ENCODE measurements at regions not wholly inside any gene's neighbourhood (a gene's known extent, or its start where the extent isn't known, plus 50 kb on each side); places are given as distances from the start of the nearest gene placed in this dataset.
"Not testable (repeated sequence)": the region's sequence is repeated elsewhere in the genome, so short reads cannot be mapped to it uniquely, and the experiment has no call there.

DNA sequence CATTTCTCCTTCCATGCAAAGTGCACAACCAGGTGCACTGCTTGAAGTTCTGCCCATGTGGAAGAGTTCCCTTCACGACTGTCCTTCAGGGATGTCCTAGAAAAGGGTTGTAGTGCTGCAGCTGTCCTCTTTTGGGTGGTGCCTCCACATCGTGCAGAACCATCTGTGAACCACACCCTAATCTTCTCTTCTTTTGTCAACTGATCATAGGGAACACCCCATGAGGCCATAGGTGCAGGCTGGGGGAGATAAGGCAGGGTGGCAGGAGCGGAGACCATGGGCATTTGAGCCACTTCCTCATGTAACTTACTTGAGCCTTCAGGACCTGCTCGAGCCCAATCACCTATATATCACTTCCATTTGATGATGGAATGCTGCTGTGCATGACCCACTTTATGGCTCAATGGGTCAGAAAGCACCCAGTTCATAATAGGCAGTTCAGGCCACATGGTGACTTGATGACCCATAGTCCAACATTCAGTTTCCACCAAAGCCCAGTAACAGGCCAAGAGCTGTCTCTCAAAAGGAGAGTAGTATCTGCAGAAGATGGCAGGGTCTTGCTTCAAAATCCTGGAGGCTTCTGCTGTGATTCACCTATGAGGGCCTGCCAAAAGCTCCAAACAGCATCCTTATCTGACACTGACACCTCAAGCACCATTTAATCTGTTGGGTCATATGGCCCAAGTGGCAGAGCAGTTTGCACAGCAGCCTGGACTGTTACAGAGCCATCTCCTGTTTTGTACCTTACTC lies 84.7 kb upstream of the CYRIA start:
- Histone ChIP-seq H3K9me3 (ENCODE audit: control insufficient read depth, low read length) (no peaks in the 10 kb centered on the region), H3K27me3 (ENCODE audit: control insufficient read depth, insufficient read depth, low read length, poor library complexity, severe bottlenecking) (no peaks in the 10 kb centered on the region), H3K27ac (ENCODE audit: insufficient read depth, low read depth, low read length, poor library complexity, severe bottlenecking) (no peak overlapping the region), H3K4me3 (ENCODE audit: insufficient read depth, low read depth, low read length) (no peak overlapping the region), H3K4me1 (ENCODE audit: control insufficient read depth, insufficient read depth, low read length) (no peaks in the 10 kb centered on the region), H3K36me3 (ENCODE audit: control insufficient read depth, insufficient read depth, low read length) (no peaks in the 10 kb centered on the region)
- WGBS, 2 experiments: 93 to 97% methylated on average over 4 of the region's 4 CpGs

DNA sequence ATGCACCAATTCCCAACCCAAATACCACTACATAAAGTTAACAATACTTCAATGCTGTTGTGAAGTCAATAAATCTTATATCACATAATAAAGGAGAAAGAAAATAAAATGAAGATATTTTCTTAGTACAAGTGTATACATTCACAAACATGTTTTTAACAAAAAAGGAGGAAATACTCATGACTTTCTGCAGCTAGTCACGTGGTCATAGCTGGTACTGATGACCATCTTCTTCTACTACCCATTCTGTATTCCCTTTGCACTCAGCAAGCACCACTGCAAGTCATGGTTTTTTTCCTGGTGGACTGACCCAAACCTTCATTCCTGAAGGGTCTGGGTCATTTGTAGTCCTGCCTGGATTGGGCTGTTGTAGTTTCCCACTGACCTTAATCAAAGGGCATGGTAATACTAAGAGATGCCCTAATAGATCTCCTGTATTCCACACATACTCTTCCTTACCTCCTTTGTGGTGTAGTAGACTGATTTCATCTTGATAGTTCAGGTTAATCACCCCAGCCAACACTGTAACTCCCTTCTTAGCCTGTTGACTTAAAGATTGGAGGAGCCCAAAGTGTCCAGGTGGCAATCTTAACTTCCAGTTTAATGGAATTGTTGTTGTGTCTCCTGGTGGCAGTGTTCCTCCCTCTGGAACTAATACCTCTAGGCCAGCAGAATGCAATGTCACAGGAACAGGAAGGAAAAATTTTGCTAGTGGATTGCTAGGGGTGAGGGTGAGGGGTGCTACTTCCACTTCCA lies 83.1 kb upstream of the CYRIA start:
- not testable (repeated sequence) for H3K4me1 ChIP-seq (ENCODE audit: control insufficient read depth, insufficient read depth, low read length); H3K4me3 ChIP-seq (ENCODE audit: insufficient read depth, low read depth, low read length); H3K27me3 ChIP-seq (ENCODE audit: control insufficient read depth, insufficient read depth, low read length, poor library complexity, severe bottlenecking); H3K9me3 ChIP-seq (ENCODE audit: control insufficient read depth, low read length); H3K27ac ChIP-seq (ENCODE audit: insufficient read depth, low read depth, low read length, poor library complexity, severe bottlenecking); H3K36me3 ChIP-seq (ENCODE audit: control insufficient read depth, insufficient read depth, low read length)
- 85 to 87% methylated on average over 1 of the region's 1 CpG for WGBS, 2 experiments

GRCh38 chr2:16747689-16748088 lies 82.1 kb upstream of the CYRIA start:
- H3K9me3 ChIP-seq (ENCODE audit: control insufficient read depth, low read length): no peaks in the 10 kb centered on the region
- 84 to 92% methylated on average over 2 of the region's 2 CpGs for WGBS, 2 experiments
- H3K27me3 ChIP-seq (ENCODE audit: control insufficient read depth, insufficient read depth, low read length, poor library complexity, severe bottlenecking): no peaks in the 10 kb centered on the region
- no peak overlapping the region for H3K4me3 ChIP-seq (ENCODE audit: insufficient read depth, low read depth, low read length)
- H3K36me3 ChIP-seq (ENCODE audit: control insufficient read depth, insufficient read depth, low read length): no peaks in the 10 kb centered on the region
- no peak overlapping the region for H3K27ac ChIP-seq (ENCODE audit: insufficient read depth, low read depth, low read length, poor library complexity, severe bottlenecking)
- no peaks in the 10 kb centered on the region for H3K4me1 ChIP-seq (ENCODE audit: control insufficient read depth, insufficient read depth, low read length)

GRCh38 chr2:16747257-16747656 lies 81.6 kb upstream of the CYRIA start:
- no peaks in the 10 kb centered on the region for H3K9me3 ChIP-seq (ENCODE audit: control insufficient read depth, low read length)
- H3K27me3 ChIP-seq (ENCODE audit: control insufficient read depth, insufficient read depth, low read length, poor library complexity, severe bottlenecking): no peaks in the 10 kb centered on the region
- 94% methylated on average over 5 of the region's 5 CpGs for WGBS, 2 experiments
- no peaks in the 10 kb centered on the region for H3K4me1 ChIP-seq (ENCODE audit: control insufficient read depth, insufficient read depth, low read length)
- no peak overlapping the region for H3K4me3 ChIP-seq (ENCODE audit: insufficient read depth, low read depth, low read length)
- H3K27ac ChIP-seq (ENCODE audit: insufficient read depth, low read depth, low read length, poor library complexity, severe bottlenecking): no peak overlapping the region
- H3K36me3 ChIP-seq (ENCODE audit: control insufficient read depth, insufficient read depth, low read length): no peaks in the 10 kb centered on the region

- Histone ChIP-seq H3K27ac (ENCODE audit: insufficient read depth, low read depth, low read length, poor library complexity, severe bottlenecking) (no peak overlapping the region), H3K27me3 (ENCODE audit: control insufficient read depth, insufficient read depth, low read length, poor library complexity, severe bottlenecking) (no peaks in the 10 kb centered on the region), H3K4me1 (ENCODE audit: control insufficient read depth, insufficient read depth, low read length) (no peaks in the 10 kb centered on the region), H3K4me3 (ENCODE audit: insufficient read depth, low read depth, low read length) (no peak overlapping the region), H3K9me3 (ENCODE audit: control insufficient read depth, low read length) (no peaks in the 10 kb centered on the region), H3K36me3 (ENCODE audit: control insufficient read depth, insufficient read depth, low read length) (no peaks in the 10 kb centered on the region)
- WGBS, 2 experiments: 90 to 93% methylated on average over 3 of the region's 3 CpGs
Observed at GRCh38 chr2:16746833-16747232, 81.2 kb upstream of the CYRIA start.

- Histone ChIP-seq H3K27me3 (ENCODE audit: control insufficient read depth, insufficient read depth, low read length, poor library complexity, severe bottlenecking) (no peaks in the 10 kb centered on the region), H3K27ac (ENCODE audit: insufficient read depth, low read depth, low read length, poor library complexity, severe bottlenecking) (no peak overlapping the region), H3K9me3 (ENCODE audit: control insufficient read depth, low read length) (no peaks in the 10 kb centered on the region), H3K36me3 (ENCODE audit: control insufficient read depth, insufficient read depth, low read length) (no peaks in the 10 kb centered on the region), H3K4me3 (ENCODE audit: insufficient read depth, low read depth, low read length) (no peak overlapping the region), H3K4me1 (ENCODE audit: control insufficient read depth, insufficient read depth, low read length) (no peaks in the 10 kb centered on the region)
- 89 to 91% methylated on average over 4 of the region's 4 CpGs for whole genome bisulfite sequencing, 2 experiments
Observed at GRCh38 chr2:16746329-16746728, 80.7 kb upstream of the CYRIA start.

DNA sequence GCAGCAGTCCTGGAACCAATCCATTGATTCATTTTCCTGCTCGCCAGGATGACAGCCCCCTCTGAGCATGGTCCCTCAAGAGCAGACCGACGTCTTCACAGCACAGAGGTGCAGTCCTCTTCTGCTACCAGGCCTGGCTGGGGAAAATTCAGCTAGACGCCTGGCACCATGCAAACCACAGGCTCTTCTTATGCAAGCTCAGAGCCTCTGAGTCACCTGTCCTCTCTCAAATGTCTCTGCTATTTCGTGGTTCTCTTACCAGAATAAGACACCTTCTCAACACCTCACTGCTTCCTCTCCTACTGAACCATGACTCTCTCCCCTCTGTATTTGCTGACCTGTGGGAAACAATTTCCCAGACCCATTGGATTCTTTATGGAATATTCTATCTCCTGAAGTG lies 79.8 kb upstream of the CYRIA start:
- Histone ChIP-seq H3K4me1 (ENCODE audit: control insufficient read depth, insufficient read depth, low read length) (no peaks in the 10 kb centered on the region), H3K9me3 (ENCODE audit: control insufficient read depth, low read length) (no peaks in the 10 kb centered on the region), H3K27me3 (ENCODE audit: control insufficient read depth, insufficient read depth, low read length, poor library complexity, severe bottlenecking) (no peaks in the 10 kb centered on the region), H3K27ac (ENCODE audit: insufficient read depth, low read depth, low read length, poor library complexity, severe bottlenecking) (no peak overlapping the region), H3K4me3 (ENCODE audit: insufficient read depth, low read depth, low read length) (no peak overlapping the region), H3K36me3 (ENCODE audit: control insufficient read depth, insufficient read depth, low read length) (no peaks in the 10 kb centered on the region)
- WGBS, 2 experiments: 89 to 92% methylated on average over 5 of the region's 5 CpGs

DNA sequence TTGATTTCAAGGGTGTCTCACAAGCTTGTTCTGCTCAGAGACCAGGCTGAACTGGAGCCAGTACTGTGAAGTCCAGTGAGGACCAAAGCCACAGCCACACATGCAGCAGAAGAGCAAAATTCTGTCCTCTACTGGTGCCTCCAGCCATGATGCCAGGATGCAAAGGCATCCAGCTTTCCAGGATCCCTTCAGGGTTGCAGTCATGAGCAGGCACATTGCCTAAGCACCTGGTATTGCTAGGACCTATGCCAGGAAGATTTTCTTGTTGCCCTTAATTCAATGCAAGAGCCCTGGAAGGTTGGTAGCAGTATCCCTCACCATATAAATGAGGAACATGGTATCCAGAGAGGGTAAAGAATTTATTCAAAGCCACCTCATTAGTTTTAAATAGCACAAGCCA lies 78.9 kb upstream of the CYRIA start:
- no peaks in the 10 kb centered on the region for H3K36me3 ChIP-seq (ENCODE audit: control insufficient read depth, insufficient read depth, low read length)
- no peaks in the 10 kb centered on the region for H3K27me3 ChIP-seq (ENCODE audit: control insufficient read depth, insufficient read depth, low read length, poor library complexity, severe bottlenecking)
- H3K4me3 ChIP-seq (ENCODE audit: insufficient read depth, low read depth, low read length): no peak overlapping the region
- H3K27ac ChIP-seq (ENCODE audit: insufficient read depth, low read depth, low read length, poor library complexity, severe bottlenecking): no peak overlapping the region
- H3K4me1 ChIP-seq (ENCODE audit: control insufficient read depth, insufficient read depth, low read length): no peaks in the 10 kb centered on the region
- H3K9me3 ChIP-seq (ENCODE audit: control insufficient read depth, low read length): no peaks in the 10 kb centered on the region

DNA sequence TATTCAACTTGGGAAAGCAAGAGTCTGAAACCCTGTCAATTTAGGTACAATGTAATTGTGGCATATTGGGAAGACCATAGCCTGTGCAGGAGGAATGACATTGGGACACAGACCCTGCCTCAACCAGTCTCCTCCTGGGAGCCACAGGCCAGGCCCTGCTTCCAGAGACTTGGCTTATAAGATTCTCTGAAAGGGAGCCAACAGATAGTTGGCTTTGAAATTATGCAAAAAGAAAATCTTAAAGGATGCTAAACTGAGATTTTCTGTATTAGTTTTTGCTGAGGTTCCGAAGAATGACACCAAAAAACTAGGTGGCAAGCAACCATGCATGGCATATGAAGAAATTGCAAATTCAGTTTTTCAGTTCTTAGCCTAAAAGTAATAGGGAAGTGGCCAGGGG lies 76.4 kb upstream of the CYRIA start:
- Histone ChIP-seq H3K4me1 (ENCODE audit: control insufficient read depth, insufficient read depth, low read length) (no peaks in the 10 kb centered on the region), H3K27me3 (ENCODE audit: control insufficient read depth, insufficient read depth, low read length, poor library complexity, severe bottlenecking) (no peaks in the 10 kb centered on the region), H3K36me3 (ENCODE audit: control insufficient read depth, insufficient read depth, low read length) (no peaks in the 10 kb centered on the region), H3K9me3 (ENCODE audit: control insufficient read depth, low read length) (no peaks in the 10 kb centered on the region), H3K4me3 (ENCODE audit: insufficient read depth, low read depth, low read length) (no peak overlapping the region), H3K27ac (ENCODE audit: insufficient read depth, low read depth, low read length, poor library complexity, severe bottlenecking) (no peak overlapping the region)
- 92 to 95% methylated on average over 1 of the region's 1 CpG for WGBS, 2 experiments

DNA sequence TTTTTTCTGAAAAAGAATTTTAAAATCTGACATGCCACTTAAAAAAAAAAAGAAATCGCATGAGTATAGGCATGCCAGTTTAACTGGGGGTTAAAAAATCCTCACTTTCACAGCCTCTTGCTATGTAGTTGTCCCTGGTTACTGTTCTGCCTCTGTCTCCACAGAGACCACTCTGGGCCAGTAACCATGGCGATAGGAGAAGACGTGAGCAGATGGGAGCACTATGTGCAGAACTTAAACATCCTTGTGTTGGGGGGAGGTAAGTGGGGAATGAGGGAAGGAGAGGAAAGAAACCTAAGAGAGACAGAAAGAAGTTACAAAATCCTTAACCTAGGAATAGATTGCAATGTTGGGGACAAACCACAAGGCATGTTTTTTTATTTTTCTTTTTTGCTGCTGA lies 75.9 kb upstream of the CYRIA start:
- no peaks in the 10 kb centered on the region for H3K27me3 ChIP-seq (ENCODE audit: control insufficient read depth, insufficient read depth, low read length, poor library complexity, severe bottlenecking)
- H3K27ac ChIP-seq (ENCODE audit: insufficient read depth, low read depth, low read length, poor library complexity, severe bottlenecking): no peak overlapping the region
- WGBS, 2 experiments: 78 to 84% methylated on average over 3 of the region's 3 CpGs
- no peaks in the 10 kb centered on the region for H3K4me1 ChIP-seq (ENCODE audit: control insufficient read depth, insufficient read depth, low read length)
- H3K9me3 ChIP-seq (ENCODE audit: control insufficient read depth, low read length): no peaks in the 10 kb centered on the region
- no peak overlapping the region for H3K4me3 ChIP-seq (ENCODE audit: insufficient read depth, low read depth, low read length)
- no peaks in the 10 kb centered on the region for H3K36me3 ChIP-seq (ENCODE audit: control insufficient read depth, insufficient read depth, low read length)

Data from ectodermal cell (in vitro differentiated cells).